GM19324 (cell line): ENCODE measurements at regions not wholly inside any gene's neighbourhood (a gene's known extent, or its start where the extent isn't known, plus 50 kb on each side); places are given as distances from the start of the nearest gene placed in this dataset.
A peak's percentile ranks its signal among the peaks of the same experiment; 100 is the strongest.
"Not testable (repeated sequence)": the region's sequence is repeated elsewhere in the genome, so short reads cannot be mapped to it uniquely, and the experiment has no call there.

ENCODE experiments used
- ATAC-seq: cut with Tn5 transposase; IDR thresholded peaks from one replicate; pipeline ENCODE4 v1.9.1; 2021; ENCODE audit warnings: mild to moderate bottlenecking, moderate library complexity; ENCODE audit not compliant: unreplicated experiment, low FRiP score

DNA sequence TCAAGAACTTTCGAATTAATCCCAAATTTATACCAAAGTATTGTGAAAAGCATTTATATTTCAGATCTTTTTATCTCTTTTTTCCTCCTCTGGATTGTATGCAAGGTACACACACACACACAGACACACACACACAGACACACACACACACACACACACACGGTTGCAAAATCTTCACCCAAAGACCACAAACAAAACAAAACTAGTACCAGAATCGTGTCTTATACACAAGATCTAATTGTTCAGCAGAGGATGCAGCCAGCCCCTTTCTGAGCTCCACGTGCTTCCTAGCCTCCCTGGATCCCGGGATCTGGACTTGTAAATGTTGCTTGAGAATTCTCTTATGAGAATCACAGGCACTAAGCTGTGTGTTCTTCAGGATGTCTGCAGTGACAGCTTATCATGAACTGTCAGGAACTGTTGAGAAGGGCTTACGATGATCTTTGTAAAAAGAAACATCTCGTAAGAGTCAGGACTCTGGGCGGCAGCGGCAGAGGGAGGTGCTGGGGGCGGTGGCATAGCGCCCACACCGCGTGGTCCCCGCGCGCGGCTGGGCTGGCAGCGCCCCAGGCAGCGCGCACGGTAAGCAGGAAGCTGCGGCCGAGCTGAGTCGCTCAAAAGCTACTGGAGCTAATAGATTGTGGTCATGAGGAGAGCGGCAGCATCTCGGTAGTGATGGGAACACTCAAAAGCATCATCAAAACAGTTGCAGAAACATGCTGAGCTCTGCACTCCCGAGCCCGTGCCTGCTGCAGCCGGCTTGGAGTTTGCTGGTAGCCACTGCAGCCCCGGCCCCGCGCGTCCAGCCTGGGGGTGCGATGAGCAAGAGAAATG lies 277.6 kb downstream of the GATA3 start:
- peak; percentile 87 for ATAC-seq

DNA sequence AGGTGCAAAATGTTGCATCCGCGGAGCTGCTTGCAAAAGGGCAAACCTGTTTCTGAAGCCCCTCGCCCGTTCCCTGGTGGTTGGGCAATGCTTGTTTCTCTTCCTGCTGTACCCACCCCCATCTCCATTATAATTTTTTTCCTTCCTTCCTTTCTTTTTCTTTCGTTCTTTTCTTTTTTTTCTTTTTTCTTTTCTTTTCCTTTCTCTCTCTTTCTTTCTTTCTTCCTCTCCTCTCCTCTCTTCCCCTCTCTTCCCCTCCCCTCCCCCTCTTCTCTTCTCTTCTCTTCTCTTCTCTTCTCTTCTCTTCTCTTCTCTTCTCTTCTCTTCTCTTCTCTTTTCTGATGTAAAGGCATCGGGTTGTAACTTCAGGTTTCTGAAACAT lies 278.2 kb downstream of the GATA3 start:
- no peak for ATAC-seq

DNA sequence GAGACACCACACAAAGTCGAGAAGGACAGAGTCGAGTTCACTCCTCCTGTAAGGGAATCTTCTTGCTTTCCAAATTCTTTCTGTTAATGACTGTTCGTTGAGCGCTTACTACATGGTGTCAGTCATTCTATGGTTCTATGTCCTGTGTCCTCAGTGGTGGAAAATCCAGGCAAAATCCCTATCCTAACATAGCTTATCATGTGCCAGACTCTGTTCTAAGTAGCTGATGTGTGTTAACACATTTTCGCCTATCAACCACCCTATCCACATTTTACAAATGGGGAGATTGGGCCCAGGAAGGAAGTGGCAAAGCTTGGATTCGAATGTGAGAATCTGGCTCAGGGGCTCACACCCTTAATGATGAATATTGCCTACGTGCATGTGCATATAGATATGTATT lies 280.1 kb downstream of the GATA3 start:
- ATAC-seq: no peak

DNA sequence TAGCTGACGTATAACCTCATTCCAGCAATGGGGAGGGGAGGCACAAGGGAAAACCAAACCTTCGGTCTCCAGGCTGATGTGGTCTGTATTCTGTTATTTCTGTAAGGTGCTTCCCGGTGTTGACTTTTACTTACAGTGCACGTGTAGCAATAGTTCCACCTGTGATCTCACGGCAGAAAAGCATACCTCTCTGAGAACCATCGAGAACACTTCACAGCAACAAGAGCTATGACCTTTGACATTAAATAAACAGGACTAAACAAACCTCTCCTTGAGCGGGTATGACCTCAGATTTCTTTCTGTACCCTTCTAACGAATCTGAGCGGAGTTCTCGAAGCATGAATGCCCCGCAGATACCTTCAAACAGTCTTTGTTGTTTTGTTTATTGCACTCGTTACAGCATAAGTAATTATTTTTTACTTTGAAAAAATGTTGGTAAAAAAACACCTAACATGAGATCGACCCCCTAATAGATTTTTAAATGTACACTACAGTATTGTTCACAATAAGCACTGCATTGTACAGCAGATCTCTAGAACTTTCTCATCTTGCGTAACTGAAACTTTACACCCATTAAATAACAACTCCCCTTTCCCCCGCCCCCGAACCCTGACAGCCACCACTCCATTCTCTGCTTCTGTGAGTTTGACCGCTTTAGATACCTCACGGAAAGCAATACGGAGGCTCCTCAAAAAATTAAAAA lies 282.3 kb downstream of the GATA3 start:
- ATAC-seq: no peak

DNA sequence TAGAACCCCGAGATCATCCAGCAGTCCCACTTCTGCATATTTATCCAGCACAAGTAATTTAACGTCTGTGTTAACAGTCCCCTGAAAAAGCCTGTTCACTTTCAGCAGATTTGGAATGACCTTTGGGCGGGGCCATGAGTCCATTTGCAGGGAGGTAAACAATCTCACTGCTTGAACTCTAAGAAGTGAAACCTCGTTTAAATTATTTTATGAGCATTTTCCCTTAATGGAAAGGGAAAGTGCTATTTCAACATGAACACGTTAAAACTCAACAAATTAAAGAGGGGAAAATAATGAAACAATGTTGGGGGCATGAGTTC lies 282.8 kb downstream of the GATA3 start:
- no peak for ATAC-seq

DNA sequence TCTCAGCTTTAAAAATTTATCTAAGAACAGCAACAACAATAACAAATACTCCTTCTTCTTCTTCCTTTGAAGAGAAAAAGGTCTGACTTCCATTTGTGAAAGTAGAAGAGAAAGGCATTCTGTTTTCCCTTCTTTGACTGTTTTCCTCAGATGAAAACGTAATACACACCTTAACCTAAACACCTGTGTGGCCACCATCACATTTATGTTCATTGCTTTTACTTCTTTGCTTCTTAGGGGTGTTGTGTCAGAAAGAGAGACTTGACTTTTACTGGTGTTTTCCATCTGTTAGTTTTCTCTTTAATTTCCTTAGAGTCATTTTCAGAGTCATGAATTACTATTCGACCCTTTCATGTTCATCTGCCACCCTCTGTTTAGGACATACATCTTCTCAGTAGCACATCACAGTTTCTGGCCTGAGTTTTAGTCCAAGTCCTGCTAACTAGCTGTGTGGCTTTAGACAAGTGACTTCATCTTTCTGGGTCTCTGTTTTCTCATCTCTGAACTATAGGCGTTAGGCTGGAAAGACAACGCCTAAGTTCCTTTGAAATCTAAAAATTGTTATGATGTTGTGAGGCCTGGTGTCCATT lies 283.8 kb downstream of the GATA3 start:
- no peak for ATAC-seq

DNA sequence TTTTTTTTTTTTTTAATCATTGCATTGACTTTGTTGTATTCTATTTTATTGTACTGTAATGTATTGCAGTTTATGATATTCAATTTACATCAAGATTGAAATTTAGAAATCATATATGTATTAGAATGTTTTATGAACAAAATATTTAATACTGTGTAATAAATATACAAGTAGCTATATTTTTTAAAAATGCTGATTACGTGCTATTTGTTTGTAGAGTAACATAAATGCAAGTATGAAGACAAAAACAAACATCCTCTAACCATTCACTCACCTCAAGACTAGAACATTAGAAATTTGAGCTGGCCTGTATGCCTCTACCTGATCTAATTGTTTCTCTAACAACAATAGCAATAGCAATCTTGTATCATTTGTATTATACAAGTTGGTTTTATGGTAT lies 290.3 kb downstream of the GATA3 start:
- no peak for ATAC-seq

DNA sequence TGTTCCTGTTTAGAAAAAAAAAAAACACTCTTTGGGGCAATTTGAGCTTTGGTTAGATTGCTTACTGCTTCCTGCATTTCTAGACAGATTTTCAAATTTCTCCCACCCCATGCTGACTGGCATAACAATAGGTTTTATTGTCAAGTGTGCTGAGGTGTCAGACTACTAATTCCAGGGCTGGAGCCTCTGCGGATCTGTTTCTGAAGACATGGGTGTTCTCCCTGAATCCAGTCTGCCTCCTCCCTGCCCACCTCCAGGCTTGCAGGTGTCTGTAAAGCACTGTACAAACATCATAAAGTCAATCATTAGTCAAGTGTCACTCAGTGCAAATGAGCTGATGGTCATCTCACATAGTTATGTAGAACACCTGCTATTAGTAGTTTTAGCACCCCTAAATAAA lies 292.4 kb downstream of the GATA3 start:
- ATAC-seq: no peak

DNA sequence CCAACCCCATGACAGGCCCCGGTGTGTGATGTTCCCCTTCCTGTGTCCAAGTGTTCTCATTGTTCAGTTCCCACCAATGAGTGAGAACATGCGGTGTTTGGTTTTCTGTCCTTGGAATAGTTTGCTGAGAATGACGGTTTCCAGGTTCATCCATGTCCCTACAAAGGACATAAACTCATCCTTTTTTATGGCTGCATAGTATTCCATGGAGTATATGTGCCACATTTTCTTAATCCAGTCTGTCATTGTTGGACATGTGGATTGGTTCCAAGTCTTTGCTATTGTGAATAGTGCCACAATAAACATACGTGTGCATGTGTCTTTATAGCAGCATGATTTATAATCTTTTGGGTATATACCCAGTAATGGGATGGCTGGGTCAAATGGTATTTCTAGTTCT lies 293.1 kb downstream of the GATA3 start:
- ATAC-seq: not testable (repeated sequence)

DNA sequence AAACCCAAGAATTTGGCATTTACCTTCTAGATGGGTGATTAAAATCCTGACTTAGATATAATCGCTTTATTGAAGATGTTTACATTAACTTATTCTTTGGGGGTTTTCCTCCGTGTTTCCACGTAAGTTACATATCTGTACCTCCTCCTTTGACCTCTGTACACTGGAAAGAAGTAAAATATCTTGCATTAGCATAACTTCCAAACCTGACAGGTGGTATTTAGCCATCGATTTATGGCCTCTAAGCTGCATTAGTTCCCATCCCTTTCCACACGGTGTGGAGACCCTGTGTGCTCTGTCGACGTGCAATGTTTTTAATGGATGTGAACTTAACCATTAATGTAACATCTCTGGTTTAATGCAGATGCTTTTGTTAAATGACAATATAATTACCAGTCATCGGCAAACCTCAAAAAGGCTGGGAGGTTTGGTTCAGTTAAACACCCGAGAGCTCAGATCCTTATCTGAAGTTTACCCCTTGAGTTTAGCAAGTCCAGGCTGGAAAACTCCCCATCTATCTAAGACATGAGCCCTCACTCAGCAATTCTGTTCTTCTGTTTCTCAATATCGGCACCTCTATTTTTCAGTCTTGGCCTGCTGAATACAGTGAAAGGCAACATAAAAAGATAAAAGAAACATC lies 295.2 kb downstream of the GATA3 start:
- ATAC-seq: no peak

DNA sequence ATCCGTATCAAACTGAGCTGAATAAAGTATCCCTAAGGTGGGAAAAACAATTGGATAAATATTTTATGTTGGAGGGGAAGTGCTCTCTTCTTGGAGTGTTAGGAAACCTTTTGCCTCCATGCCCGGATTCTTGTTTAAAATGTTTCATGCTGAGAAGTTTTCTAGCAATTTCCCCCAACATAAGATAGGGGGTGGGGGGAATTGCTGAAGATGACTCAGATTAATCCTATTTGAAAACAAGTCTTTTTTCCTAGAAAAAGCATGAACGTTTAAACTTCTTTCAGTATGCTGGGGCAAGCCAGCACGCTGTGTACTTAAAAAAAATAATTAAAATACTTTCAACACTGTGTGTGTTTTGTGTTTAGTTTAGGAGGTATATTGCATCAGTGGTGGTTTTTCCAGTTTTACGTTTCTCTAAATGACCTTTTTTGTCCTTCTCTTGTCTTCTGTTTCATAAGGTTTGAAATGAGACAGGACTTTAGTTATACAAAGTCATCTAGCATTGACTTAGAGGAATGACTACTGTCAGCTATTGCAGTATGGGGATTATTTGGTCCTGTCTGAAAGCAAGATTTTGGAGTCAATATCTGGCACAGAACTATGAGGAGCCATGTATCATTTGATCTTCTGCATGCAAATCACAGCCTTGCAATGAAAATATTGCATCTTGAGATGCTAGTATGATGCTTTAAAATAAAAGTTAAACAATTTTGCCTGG lies 295.9 kb downstream of the GATA3 start:
- ATAC-seq: no peak

DNA sequence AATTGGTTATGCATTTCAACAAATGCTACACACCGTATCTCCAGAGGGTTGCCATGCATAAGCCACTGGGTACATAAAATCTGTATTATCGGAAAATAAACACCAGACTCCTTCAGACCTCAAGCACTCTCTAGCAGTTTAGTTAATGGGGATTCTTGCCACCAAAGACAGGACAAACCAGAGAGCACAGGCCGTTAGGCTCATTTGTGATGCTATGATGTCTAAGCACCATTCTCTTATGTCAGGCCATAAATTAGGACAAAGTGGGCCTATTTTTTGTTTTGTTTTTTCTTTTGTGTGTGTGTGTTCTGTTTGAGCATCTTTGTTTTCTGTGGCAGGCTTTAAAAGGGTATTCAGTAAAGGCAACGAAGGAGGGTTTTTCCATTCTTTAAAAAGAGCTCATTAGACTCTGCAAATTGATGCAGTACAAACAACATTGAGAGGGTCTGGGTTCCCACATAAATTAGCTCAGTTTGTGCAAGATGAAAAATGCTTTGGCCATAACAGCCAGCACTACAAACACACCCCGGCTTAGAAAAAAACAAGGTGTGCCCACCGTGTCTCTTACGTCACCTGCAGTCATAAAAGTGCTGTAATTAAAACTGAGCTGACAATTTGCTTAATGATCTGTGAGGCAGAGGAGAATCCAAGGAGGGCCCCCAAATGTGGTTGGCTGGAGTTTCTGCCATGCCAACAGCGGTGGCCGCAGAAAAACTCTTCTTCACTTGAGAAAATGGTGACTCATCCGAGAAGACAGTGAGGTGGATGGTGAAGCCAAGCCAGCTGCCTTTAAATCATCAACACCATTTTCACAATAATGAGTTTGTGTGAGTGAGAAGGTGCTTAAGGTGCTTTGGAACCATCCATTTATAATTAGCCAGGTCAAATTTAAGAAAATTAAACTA lies 297.9 kb downstream of the GATA3 start:
- no peak for ATAC-seq

DNA sequence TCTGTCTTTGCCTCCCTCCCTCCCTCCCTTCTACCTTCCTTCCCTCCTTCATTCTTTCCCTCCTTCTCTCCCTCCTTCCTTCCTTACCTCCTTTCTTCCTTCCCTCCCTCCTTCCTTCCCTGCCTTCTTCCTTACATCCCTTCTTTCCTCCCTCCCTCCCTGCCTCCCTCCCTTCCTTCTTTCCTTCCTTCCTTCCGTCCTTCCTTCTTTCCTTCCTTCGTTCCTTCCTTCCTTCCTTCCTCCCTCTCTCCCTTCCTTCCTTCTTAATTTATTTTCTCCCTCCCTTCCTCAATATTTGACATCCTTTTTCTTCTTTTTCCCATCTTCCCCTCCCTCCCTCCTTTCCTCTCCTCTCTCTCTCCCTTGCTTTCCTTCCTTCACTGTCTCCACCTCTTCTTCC lies 301.8 kb downstream of the GATA3 start:
- ATAC-seq: no peak

DNA sequence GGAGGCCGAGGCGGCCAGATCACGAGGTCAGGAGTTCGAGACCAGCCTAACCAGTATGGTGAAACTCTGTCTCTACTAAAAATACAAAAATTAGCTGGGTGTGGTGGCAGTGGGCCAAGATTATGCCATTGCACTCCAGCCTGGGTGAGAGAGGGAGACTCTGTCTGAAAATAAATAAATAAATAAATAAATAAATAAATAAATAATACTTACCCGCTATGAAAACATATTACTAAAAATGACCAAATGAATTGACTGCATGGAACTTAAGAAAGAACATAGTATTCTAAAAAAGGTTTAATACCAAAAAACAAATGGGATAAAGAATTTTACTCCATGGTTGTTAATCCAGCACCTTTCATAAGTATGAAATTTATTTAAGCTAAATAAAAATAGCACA lies 305.0 kb downstream of the GATA3 start:
- no peak for ATAC-seq

DNA sequence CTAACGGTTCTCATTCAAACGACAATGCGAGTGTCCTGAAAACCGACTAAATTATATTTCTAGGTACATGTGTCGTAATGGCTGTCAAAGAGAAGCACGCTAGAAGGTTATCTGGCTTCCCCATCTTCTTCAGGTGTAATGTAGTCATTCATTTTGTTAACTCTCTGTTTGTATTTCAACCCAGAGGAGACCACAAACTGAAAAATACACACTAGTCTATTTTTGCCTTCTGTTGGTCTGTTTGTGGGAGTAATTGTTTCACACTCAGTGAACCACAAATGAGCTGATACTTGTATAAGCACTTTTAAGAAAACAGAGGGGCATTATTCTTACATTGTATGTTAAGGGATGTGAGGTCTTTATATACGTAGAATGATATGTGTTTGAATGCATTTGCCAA lies 305.9 kb downstream of the GATA3 start:
- no peak for ATAC-seq

DNA sequence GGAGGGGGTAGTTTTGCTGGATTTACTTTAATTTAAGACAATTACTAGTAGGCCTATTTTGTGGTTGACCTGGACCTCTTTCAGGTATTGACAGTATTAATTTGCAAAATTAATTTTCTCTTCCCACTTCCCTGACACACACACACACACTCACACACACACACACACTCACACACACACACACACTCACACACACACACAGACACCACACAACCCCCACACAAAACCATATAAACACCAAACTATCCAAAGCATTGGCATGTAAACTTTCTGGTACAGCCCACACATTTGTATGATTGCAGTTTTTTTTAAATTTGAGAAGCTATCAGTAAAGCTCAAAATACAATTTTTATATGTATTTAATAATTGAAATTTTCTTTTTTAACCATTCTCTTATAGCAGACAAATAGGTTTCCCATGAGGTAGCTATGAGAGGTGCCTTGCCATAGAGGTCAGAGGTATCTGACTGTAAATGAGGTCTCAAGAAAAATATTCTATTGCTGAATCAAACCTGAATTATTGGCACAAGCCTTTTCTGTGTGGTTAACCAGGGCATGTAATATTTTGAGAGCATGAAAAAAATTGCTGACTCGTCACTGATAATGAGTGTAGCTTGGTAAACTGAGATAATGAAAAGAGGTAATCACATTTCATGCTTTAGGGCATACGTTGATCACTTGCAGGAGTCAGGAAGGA lies 306.5 kb downstream of the GATA3 start:
- ATAC-seq: no peak

DNA sequence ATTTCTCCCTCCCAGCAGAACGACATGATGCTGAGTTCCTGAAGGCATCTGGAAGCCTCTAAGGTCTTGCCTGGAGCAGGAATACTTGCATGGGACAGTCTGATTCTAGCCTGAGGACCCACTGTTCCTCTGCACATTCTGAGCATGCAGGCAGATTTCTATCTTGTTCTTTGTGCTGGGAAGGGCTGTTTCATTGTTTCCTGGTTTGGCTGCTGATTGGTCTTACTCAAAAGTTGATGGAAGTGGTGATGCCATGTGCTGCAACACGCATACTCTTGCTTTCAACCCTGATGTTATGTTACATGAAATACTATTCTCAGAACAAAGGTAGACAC lies 307.0 kb downstream of the GATA3 start:
- ATAC-seq: no peak

DNA sequence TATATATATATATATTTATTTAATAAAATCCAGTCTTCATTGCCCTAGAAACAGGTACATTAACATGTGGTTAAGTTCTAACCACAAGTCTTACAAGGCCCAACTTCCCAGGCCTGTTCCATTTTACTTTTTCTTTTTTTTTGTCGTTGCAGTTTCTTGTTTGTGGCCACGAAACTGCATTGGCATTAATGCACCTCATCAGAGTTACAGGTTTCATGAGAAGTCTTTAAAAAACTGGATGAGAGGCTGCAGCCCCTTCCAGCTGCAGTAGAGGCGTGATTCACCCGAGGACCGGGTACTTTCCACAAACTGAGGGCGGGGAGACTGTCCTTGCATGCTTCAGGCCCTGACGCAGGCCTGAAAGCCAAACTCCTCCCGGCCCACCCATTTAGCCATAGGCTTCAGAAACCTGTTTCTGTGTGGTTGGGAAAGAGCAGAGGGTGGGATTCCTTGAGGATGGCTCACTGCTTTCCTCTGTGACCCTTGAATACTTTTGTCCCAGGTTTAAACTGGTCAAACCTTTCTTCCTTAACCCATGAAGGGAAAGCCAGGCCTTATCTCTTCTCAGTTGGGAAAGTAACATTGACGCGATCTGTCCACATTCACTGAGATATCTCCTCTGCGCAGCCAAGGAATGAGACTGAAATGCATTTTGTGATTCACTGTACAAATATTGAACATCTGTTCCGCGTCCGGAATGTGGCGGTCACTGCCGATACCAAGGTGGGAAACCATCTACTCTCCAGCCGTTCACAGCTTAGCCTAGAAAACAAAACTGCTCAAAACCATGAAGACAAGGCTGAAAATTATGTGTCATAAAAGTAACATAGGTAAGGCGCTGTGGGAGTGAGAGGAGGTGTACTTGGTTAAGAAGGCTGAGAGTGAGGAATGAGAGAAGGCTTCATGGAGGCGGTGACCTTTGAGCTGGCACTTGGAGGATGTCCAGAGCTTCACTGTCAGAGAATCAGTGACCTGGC lies 311.7 kb downstream of the GATA3 start:
- ATAC-seq: no peak
